ENCODE measurements at regions not wholly inside any gene's neighbourhood (a gene's known extent, or its start where the extent isn't known, plus 50 kb on each side); places are given as distances from the start of the nearest gene placed in this dataset.
"Not testable (repeated sequence)": the region's sequence is repeated elsewhere in the genome, so short reads cannot be mapped to it uniquely, and the experiment has no call there.

DNA sequence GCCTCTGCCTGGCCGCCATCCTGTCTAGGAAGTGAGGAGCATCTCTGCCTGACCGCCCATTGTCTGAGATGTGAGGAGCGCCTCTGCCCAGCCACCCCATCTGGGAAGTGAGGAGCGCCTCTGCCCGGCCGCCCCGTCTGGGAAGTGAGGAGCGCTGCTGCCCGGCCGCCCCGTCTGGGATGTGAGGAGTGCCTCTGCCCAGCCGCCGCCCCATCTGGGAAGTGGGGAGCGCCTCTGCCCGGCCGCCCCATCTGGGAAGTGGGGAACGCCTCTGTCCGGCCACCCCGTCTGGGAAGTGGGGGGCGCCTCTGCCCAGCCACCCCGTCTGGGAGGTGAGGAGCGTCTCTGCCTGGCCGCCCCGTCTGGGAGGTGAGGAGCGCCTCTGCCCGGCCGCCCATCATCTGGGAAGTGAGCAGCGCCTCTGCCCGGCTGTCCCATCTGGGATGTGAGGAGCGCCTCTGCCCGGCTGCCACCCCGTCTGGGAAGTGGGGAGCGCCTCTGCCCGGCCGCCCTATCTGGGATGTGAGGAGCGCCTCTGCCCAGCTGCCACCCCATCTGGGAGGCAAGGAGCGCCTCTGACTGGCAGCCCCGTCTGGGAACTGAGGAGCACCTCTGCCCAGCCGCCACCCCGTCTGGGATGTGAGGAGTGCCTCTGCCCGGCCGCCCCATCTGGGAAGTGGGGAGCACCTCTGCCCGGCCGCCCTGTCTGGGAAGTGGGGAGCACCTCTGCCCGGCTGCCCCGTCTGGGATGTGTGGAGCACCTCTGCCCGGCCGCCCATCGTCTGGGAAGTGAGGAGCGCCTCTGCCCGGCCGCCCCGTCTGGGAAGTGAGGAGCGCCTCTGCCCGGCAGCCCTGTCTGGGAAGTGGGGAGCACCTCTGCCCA lies 787.3 kb downstream of the PLA2G4A start:
- not testable (repeated sequence) for H3K4me3 ChIP-seq (ENCODE audit: low read length); H3K9me3 ChIP-seq (replicated peaks; ENCODE audit: control insufficient read depth, low read depth, low read length); H3K27ac ChIP-seq (ENCODE audit: low read length); H3K27me3 ChIP-seq (ENCODE audit: control insufficient read depth, insufficient read depth, low read length); DNase-seq; H3K4me1 ChIP-seq (ENCODE audit: control insufficient read depth, insufficient read depth, low read length); H3K36me3 ChIP-seq (ENCODE audit: control insufficient read depth, insufficient read depth, low read length)
- WGBS (ENCODE audit: insufficient coverage): 96% methylated on average over 53 of the region's 55 CpGs

DNA sequence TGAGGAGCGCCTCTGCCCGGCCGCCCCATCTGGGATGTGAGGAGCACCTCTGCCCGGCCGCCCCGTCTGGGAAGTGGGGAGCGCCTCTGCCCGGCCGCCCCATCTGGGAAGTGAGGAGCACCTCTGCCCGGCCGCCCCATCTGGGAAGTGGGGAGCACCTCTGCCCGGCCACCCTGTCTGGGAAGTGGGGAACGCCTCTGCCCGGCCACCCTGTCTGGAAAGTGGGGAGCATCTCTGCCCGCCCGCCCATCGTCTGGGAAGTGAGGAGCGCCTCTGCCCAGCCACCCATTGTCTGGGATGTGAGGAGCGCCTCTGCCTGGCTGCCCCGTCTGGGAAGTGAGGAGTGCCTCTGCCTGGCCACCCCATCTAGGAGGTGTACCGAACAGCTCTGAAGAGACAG lies 788.1 kb downstream of the PLA2G4A start:
- H3K4me3 ChIP-seq (ENCODE audit: low read length); H3K27ac ChIP-seq (ENCODE audit: low read length); DNase-seq; H3K4me1 ChIP-seq (ENCODE audit: control insufficient read depth, insufficient read depth, low read length); H3K9me3 ChIP-seq (replicated peaks; ENCODE audit: control insufficient read depth, low read depth, low read length); H3K27me3 ChIP-seq (ENCODE audit: control insufficient read depth, insufficient read depth, low read length); H3K36me3 ChIP-seq (ENCODE audit: control insufficient read depth, insufficient read depth, low read length): not testable (repeated sequence)
- WGBS (ENCODE audit: insufficient coverage): 90% methylated on average over 18 of the region's 21 CpGs

DNA sequence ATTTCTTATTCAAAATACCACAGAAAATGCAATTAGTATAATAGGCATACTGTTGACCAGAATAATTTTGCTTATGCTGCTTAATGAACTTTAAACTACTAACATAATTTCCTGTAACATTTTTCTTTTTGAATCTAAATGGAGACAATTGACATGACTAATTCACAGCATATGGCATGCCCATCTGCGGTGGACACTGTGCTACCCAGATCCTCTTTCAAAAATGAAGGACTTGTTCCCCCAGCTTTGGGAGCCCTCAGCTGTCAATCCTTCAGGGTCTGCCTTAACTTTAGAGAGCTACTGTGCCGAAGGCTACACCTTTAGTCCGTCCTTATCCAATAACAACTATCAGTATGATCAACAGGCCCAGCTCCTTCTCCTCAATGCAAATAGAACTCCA lies 789.0 kb downstream of the PLA2G4A start:
- WGBS (ENCODE audit: insufficient coverage): 90% methylated on average over 3 of the region's 3 CpGs
- Histone ChIP-seq H3K4me3 (ENCODE audit: low read length) (no peak overlapping the region), H3K9me3 (replicated peaks; ENCODE audit: control insufficient read depth, low read depth, low read length) (peaks cover 3% of the 10 kb centered on the region), H3K27ac (ENCODE audit: low read length) (no peak overlapping the region), H3K4me1 (ENCODE audit: control insufficient read depth, insufficient read depth, low read length) (no peaks in the 10 kb centered on the region), H3K27me3 (ENCODE audit: control insufficient read depth, insufficient read depth, low read length) (no peaks in the 10 kb centered on the region), H3K36me3 (ENCODE audit: control insufficient read depth, insufficient read depth, low read length) (no peaks in the 10 kb centered on the region)
- DNase-seq: no peak

DNA sequence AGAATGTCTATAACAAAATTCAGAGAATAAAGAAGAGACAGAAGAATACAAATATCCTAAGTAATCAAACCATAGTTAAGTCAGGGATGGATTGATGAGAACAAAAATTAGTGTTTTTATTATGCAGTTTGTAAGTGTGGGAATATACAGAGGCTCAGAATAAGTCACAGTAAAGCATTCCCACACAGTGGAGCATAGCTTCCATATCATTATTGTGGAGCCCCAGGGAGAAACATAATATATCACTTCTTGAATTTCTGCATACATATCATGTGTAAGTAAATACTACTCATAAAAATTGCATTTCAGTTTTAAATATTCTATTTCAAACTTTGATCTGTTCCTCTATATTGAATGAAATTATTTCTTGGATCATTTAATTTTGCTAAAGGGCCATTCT lies 790.4 kb downstream of the PLA2G4A start:
- no peaks in the 10 kb centered on the region for H3K4me1 ChIP-seq (ENCODE audit: control insufficient read depth, insufficient read depth, low read length)
- no peak for DNase-seq
- H3K27me3 ChIP-seq (ENCODE audit: control insufficient read depth, insufficient read depth, low read length): no peaks in the 10 kb centered on the region
- peaks cover 3% of the 10 kb centered on the region for H3K9me3 ChIP-seq (replicated peaks; ENCODE audit: control insufficient read depth, low read depth, low read length)
- H3K4me3 ChIP-seq (ENCODE audit: low read length): no peak overlapping the region
- H3K36me3 ChIP-seq (ENCODE audit: control insufficient read depth, insufficient read depth, low read length): no peaks in the 10 kb centered on the region
- H3K27ac ChIP-seq (ENCODE audit: low read length): no peak overlapping the region

DNA sequence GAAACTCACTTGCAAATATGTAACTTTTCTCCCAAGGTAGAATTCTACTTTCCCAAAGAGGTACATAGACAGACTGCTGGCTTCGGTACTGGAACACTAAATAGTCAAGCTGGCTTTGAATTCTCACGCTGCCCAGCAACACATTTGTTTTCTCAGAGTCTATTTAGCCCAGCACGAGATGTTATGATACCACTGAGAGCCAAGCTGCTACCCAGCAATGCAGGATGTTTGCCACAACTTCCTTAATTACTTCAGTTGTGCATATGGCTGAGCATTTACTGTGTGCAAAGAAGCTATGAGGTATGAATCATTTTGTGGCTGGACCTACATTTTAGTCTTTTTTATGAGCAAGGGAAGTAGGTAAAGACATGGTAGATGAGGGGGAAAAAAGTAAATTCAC lies 793.2 kb downstream of the PLA2G4A start:
- no peaks in the 10 kb centered on the region for H3K27me3 ChIP-seq (ENCODE audit: control insufficient read depth, insufficient read depth, low read length)
- no peak overlapping the region for H3K27ac ChIP-seq (ENCODE audit: low read length)
- no peaks in the 10 kb centered on the region for H3K36me3 ChIP-seq (ENCODE audit: control insufficient read depth, insufficient read depth, low read length)
- H3K4me3 ChIP-seq (ENCODE audit: low read length): no peak overlapping the region
- 85% methylated on average over 2 of the region's 3 CpGs for WGBS (ENCODE audit: insufficient coverage)
- H3K4me1 ChIP-seq (ENCODE audit: control insufficient read depth, insufficient read depth, low read length): no peaks in the 10 kb centered on the region
- no peaks in the 10 kb centered on the region for H3K9me3 ChIP-seq (replicated peaks; ENCODE audit: control insufficient read depth, low read depth, low read length)
- DNase-seq: no peak

DNA sequence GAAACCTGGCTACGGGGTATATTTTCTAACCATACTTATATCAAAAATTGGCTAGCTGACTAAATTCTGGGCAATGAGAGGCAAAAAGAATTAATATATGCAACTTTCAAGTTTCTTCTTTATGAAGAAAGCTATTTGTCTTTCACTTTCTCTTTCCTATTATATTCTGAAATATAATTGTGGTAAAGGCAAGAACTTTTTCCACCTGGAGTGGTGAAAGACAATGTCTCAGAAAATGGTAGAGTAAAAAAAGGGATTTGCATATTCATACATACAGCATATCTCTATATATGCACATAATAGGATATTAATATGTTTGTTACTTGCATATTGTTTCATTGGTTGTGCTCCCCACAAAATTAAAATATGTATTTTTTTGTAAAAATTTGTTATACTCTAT lies 793.8 kb downstream of the PLA2G4A start:
- WGBS (ENCODE audit: insufficient coverage): no CpG with 5 or more reads among the region's 1 CpG
- H3K36me3 ChIP-seq (ENCODE audit: control insufficient read depth, insufficient read depth, low read length): no peaks in the 10 kb centered on the region
- no peaks in the 10 kb centered on the region for H3K4me1 ChIP-seq (ENCODE audit: control insufficient read depth, insufficient read depth, low read length)
- DNase-seq: no peak
- H3K27me3 ChIP-seq (ENCODE audit: control insufficient read depth, insufficient read depth, low read length): no peaks in the 10 kb centered on the region
- no peak overlapping the region for H3K4me3 ChIP-seq (ENCODE audit: low read length)
- H3K9me3 ChIP-seq (replicated peaks; ENCODE audit: control insufficient read depth, low read depth, low read length): no peaks in the 10 kb centered on the region
- no peak overlapping the region for H3K27ac ChIP-seq (ENCODE audit: low read length)

DNA sequence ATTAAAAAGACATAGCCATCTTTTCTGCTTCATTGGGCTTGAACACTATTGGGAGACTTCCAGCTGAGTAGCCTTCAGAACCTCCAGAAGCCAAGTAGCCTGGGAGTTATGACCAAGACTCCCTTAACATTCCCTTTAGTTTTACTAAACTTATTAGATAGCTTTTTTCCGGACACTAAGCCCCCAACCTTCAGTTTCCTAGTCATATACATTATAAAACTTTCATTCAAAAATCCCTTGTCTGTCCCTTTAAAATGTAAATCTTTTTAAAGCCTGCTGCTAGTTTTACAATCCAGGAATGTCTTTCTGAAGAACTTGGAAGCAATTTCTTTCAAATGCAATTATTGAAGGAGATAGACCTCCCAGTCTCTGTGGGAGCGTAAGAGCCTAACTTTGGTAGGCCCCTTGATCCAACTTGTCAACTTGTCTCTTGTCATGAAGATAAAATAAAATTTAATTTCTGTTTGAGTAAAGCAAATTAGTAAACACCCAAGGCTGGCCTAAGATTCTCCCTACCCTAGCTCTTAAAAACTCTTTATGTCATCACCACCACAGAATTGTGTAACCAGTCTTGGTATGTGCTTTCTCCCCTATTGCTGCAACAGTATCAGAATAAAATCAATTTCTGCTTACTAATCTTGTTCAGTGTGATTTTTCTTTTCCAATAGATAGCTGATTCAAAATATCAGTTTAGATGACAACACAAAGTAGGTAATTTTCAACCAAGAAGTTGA lies 796.2 kb downstream of the PLA2G4A start:
- WGBS (ENCODE audit: insufficient coverage): no CpG with 5 or more reads among the region's 2 CpGs
- H3K36me3 ChIP-seq (ENCODE audit: control insufficient read depth, insufficient read depth, low read length): no peaks in the 10 kb centered on the region
- H3K9me3 ChIP-seq (replicated peaks; ENCODE audit: control insufficient read depth, low read depth, low read length): no peaks in the 10 kb centered on the region

DNA sequence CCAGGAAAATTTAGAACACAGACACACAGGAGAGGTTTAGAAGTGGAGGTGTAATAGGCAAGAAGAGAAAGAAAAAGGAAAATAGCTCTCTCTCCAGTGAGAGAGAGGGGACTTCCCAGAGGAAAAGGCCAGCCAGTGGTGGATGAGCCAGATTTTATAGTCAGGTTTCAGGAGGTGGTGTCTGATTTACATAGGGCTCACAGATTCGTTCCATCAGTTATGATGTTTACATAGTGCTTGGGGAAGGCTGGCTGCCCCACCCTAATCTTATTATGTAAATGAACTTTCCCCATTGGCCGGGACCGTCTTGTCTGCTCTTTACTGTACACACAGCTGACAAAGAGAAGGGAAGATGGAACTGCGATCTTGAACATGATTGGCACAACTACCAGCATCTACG lies 797.3 kb downstream of the PLA2G4A start:
- H3K27ac ChIP-seq (ENCODE audit: low read length): no peak overlapping the region
- no peaks in the 10 kb centered on the region for H3K9me3 ChIP-seq (replicated peaks; ENCODE audit: control insufficient read depth, low read depth, low read length)
- no peaks in the 10 kb centered on the region for H3K36me3 ChIP-seq (ENCODE audit: control insufficient read depth, insufficient read depth, low read length)
- WGBS (ENCODE audit: insufficient coverage): 40% methylated on average over 1 of the region's 5 CpGs
- H3K4me3 ChIP-seq (ENCODE audit: low read length): no peak overlapping the region
- H3K27me3 ChIP-seq (ENCODE audit: control insufficient read depth, insufficient read depth, low read length): no peaks in the 10 kb centered on the region
- no peaks in the 10 kb centered on the region for H3K4me1 ChIP-seq (ENCODE audit: control insufficient read depth, insufficient read depth, low read length)
- no peak for DNase-seq

More for the DNA sequence above, 796.2 kb downstream of the PLA2G4A start:
- Histone ChIP-seq H3K27me3 (ENCODE audit: control insufficient read depth, insufficient read depth, low read length) (no peaks in the 10 kb centered on the region), H3K4me1 (ENCODE audit: control insufficient read depth, insufficient read depth, low read length) (no peaks in the 10 kb centered on the region), H3K27ac (ENCODE audit: low read length) (no peak overlapping the region), H3K4me3 (ENCODE audit: low read length) (no peak overlapping the region)
- DNase-seq: no peak

DNA sequence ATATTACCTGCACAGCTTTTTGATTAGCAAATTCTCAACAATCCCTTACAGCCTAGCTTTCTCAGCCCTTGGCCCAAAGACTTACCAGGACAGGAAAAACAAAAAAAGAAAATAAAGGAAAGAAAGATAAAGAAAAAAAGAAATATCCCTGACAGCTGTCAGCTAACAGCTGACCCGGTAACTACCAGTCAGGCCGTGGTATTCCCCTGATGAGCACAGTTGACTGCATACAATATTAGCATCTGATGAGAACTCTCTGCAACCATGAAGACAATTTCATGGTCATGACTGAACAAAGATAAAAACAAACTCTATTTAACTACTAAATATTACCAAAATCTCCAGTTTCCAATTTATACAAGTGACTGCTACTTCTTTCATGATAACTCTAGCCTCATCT lies 798.8 kb downstream of the PLA2G4A start:
- 77% methylated on average over 2 of the region's 2 CpGs for WGBS (ENCODE audit: insufficient coverage)
- H3K9me3 ChIP-seq (replicated peaks; ENCODE audit: control insufficient read depth, low read depth, low read length): no peaks in the 10 kb centered on the region
- no peaks in the 10 kb centered on the region for H3K36me3 ChIP-seq (ENCODE audit: control insufficient read depth, insufficient read depth, low read length)
- no peaks in the 10 kb centered on the region for H3K4me1 ChIP-seq (ENCODE audit: control insufficient read depth, insufficient read depth, low read length)
- H3K4me3 ChIP-seq (ENCODE audit: low read length): no peak overlapping the region
- H3K27ac ChIP-seq (ENCODE audit: low read length): no peak overlapping the region
- no peak for DNase-seq
- H3K27me3 ChIP-seq (ENCODE audit: control insufficient read depth, insufficient read depth, low read length): no peaks in the 10 kb centered on the region

DNA sequence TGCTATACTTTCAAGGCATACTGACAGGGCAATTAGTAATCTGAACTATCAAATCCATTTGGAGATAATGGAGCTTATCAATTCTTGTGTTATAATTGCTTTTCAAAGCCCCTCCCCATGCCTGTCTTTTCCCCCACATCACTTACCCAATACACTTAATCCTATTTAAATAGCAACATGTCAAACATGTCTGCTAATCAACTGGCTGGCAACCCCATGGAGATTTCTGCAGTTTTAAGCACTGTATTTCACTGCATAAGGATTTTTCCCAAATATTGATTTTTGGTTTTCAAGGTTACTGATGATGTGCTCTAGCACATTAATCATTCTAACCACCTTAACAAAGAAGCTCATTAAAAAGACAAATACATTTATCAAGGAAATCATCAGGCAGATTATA lies 800.3 kb downstream of the PLA2G4A start:
- no peaks in the 10 kb centered on the region for H3K27me3 ChIP-seq (ENCODE audit: control insufficient read depth, insufficient read depth, low read length)

More for the DNA sequence above, 800.3 kb downstream of the PLA2G4A start:
- H3K9me3 ChIP-seq (replicated peaks; ENCODE audit: control insufficient read depth, low read depth, low read length): no peaks in the 10 kb centered on the region
- no peaks in the 10 kb centered on the region for H3K36me3 ChIP-seq (ENCODE audit: control insufficient read depth, insufficient read depth, low read length)
- no peak overlapping the region for H3K27ac ChIP-seq (ENCODE audit: low read length)
- no peak for DNase-seq
- H3K4me1 ChIP-seq (ENCODE audit: control insufficient read depth, insufficient read depth, low read length): no peaks in the 10 kb centered on the region
- no peak overlapping the region for H3K4me3 ChIP-seq (ENCODE audit: low read length)

Data from muscle of leg (tissue), 3 donors.